A549 (cell line): ENCODE measurements at regions not wholly inside any gene's neighbourhood (a gene's known extent, or its start where the extent isn't known, plus 50 kb on each side); places are given as distances from the start of the nearest gene placed in this dataset.

Source experiments
- CBX2 ChIP-seq: fragments of 200-600 bp; sonication (generic); IDR thresholded peaks from 2 replicates; pipeline ENCODE4 v1.6.1; 2016; ENCODE audit warnings: low read depth, mild to moderate bottlenecking, borderline replicate concordance
- CHD2 ChIP-seq: fragments of 150-350 bp; IDR thresholded peaks from 2 replicates; pipeline ENCODE4 v1.6.1; 2014; ENCODE audit warnings: low read length; ENCODE audit not compliant: partially characterized antibody
- CTCF ChIP-seq: fragments of >200 bp; sonication (Bioruptor Twin); formaldehyde crosslinking; IDR thresholded peaks from 3 replicates; pipeline ENCODE4 v1.5.1; 2016
- ESRRA ChIP-seq: fragments of 150-350 bp; IDR thresholded peaks from 2 replicates; pipeline ENCODE4 v1.6.1; 2014; ENCODE audit warnings: mild to moderate bottlenecking, low read length, borderline replicate concordance
- POLR2A ChIP-seq: IDR thresholded peaks from 2 replicates; pipeline ENCODE4 v1.6.1; 2012; ENCODE audit warnings: mild to moderate bottlenecking, low read length
- RAD21 ChIP-seq, 2 experiments: fragments of >200 bp in 1 of 2; sonication (Bioruptor Twin) in 1 of 2; formaldehyde crosslinking in 1 of 2; IDR thresholded peaks in 1 of 2; conservative IDR thresholded peaks in 1 of 2; 2 replicates in 1 of 2; 3 replicates in 1 of 2; pipeline ENCODE4 v1.6.1; 2012 to 2018; ENCODE audit warnings: inconsistent platforms in 1 of 2
- RCOR1 ChIP-seq: fragments of 150-350 bp; IDR thresholded peaks from 2 replicates; pipeline ENCODE4 v1.6.1; 2014; ENCODE audit warnings: antibody characterized with exemption, low read length, low read depth
- ZNF302 ChIP-seq: fragments of 250-450 bp; sonication (Bioruptor Pico); IDR thresholded peaks from 2 replicates; pipeline ENCODE4 v1.9.0; 2021; ENCODE audit warnings: inconsistent platforms, mild to moderate bottlenecking, moderate library complexity
- TF ChIP-seq, protein P1 (sequence below): fragments of >200 bp; sonication (Bioruptor Twin); formaldehyde crosslinking; IDR thresholded peaks from 3 replicates; pipeline ENCODE4 v1.6.1; 2016
- TF ChIP-seq, protein P2 (sequence below): fragments of 450-650 bp; IDR thresholded peaks from 2 replicates; pipeline ENCODE4 v1.6.1; 2014; ENCODE audit warnings: antibody characterized with exemption

- TF ChIP-seq CHD2 = no peak
- TF ChIP-seq RCOR1 = no peak
- TF ChIP-seq, protein P1, sequence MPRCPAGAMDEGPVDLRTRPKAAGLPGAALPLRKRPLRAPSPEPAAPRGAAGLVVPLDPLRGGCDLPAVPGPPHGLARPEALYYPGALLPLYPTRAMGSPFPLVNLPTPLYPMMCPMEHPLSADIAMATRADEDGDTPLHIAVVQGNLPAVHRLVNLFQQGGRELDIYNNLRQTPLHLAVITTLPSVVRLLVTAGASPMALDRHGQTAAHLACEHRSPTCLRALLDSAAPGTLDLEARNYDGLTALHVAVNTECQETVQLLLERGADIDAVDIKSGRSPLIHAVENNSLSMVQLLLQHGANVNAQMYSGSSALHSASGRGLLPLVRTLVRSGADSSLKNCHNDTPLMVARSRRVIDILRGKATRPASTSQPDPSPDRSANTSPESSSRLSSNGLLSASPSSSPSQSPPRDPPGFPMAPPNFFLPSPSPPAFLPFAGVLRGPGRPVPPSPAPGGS = no peak
- no peak for TF ChIP-seq ZNF302
- TF ChIP-seq ESRRA = no peak
- no peak for TF ChIP-seq CTCF
- TF ChIP-seq, protein P2, sequence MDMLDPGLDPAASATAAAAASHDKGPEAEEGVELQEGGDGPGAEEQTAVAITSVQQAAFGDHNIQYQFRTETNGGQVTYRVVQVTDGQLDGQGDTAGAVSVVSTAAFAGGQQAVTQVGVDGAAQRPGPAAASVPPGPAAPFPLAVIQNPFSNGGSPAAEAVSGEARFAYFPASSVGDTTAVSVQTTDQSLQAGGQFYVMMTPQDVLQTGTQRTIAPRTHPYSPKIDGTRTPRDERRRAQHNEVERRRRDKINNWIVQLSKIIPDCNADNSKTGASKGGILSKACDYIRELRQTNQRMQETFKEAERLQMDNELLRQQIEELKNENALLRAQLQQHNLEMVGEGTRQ = no peak
- no peak for TF ChIP-seq POLR2A
- TF ChIP-seq RAD21 (conservative IDR thresholded peaks at IDR 0.05 in 1 of 2, IDR thresholded peaks at IDR 0.05 in 1 of 2) = no peak
- TF ChIP-seq CBX2 = no peak
Observed at GRCh38 chr2:183269956-183270355, 145.7 kb downstream of the NUP35 start.
